Activated CD4-positive, CD25-positive, alpha-beta regulatory T cell treated with anti-CD3 and anti-CD28 coated beads, Interleukin-2, amount 50 U/mL, for 24 hours (primary cell): ENCODE measurements at regions not wholly inside any gene's neighbourhood (a gene's known extent, or its start where the extent isn't known, plus 50 kb on each side); places are given as distances from the start of the nearest gene placed in this dataset.
A peak's percentile ranks its signal among the peaks of the same experiment; 100 is the strongest.
"Not testable (repeated sequence)": the region's sequence is repeated elsewhere in the genome, so short reads cannot be mapped to it uniquely, and the experiment has no call there.

Source experiments
- ATAC-seq, 2 donors: fragments of 150-1000 bp; cut with Tn5 transposase; one replicate each; pipeline ENCODE4 v1.10.0; 2021; ENCODE audit warnings: mild to moderate bottlenecking in 1 of 2, moderate library complexity in 1 of 2

DNA sequence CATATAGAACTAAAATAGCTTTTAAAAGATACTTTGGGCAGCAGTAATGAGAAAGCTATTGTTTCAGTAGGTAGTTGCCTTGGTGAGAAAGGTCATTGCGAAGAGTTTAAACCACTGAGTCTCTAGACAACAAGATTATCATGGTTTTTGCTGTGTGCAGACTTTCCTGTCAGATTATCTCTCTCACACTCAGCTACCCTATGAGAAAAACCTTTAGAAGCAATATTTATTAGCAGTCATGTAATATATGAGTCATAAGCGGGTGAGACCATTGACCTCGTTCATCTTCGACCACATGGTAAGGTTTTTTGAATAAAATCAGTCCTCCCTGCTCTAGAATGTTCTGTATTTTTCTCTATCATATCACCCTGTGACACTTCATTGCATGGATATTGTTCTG lies 59.9 kb downstream of the GPR65 start:
- no peak for ATAC-seq

DNA sequence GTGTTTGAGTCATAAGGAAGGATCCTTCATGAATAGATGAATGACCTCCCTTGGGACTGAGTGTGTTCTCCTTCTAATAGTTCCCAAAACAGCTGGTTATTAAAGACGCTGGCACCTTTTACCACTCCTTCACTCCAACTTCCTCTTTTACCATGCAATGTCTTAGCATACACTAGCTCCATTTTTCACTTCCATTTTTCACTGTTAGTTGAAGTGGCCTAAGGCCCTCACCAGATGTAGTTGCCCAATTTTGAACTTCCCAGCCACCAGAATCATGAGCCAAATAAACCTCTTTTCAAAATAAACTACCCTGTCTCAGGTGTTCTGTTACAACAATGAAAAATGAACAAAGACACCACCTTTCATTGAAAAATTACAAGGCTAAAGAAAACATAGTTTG lies 64.7 kb downstream of the GPR65 start:
- ATAC-seq: no peak

DNA sequence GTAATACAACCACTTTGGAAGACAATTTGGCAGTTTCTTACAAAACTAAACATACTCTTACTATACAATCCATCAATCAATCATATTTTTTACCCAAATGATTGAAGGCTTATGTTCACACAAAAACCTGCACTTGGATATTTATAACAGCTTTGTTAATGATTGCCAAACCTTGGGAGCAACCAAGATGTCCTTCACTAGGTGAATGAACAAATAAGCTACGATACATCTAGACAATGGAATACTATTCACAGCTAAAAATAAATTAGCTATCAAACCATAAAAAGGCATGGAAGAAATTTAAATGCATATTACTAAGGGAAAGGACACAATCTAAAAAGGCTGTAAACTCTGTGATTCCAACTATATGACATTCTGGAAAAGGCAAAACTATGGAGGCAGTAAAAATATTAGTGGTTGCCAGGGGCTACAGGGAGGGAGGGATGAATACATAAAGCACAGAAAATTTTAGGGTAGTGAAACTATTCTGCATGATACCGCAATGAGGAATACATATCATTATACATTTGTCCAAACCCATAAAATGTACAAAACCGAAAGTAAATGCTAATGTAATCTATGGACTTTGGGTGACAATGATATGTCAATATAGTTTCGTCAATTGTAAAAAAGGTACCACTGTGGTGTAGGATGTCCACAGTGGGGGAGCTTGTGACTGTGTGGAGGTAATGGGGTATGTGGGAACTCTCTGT lies 70.5 kb downstream of the GPR65 start:
- ATAC-seq: no peak

DNA sequence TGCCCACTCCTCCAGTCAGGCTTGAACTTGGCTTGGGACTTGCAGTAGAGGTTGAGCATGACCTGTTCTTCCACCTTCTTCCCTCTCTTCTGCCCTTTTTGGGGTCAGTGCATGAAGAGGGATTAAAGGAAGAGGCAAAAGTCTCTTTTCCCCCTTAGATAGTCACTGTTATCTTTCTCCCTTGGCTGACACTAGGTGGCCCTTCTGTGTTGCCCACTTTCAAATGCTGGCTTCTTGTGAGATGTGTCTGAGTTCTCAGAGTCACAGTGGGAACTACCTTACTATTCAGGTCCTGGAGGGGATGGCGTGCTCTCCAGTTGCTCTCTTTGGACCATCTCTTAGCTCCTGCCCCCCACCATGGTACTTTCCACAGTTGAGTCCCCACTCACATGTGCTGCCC lies 73.6 kb downstream of the GPR65 start:
- ATAC-seq: no peak

DNA sequence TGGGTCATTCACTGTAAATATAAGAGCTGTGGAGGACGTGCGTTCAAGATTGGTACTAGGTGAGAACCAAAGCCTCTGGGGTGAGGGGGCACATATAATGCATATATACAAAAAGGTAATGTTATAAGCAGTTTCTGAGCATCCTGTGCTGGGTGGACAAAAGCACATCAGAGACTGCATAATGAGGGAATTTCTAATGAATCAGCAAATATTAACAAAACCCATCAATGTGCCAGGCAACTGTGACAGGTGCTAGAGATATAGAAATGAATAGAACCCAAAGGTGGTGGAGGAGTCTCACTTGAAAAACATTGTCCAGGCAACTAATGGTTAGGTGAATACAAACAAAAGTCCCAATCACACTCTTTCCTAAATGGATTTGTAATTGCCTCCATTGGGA lies 74.7 kb downstream of the GPR65 start:
- ATAC-seq: no peak

DNA sequence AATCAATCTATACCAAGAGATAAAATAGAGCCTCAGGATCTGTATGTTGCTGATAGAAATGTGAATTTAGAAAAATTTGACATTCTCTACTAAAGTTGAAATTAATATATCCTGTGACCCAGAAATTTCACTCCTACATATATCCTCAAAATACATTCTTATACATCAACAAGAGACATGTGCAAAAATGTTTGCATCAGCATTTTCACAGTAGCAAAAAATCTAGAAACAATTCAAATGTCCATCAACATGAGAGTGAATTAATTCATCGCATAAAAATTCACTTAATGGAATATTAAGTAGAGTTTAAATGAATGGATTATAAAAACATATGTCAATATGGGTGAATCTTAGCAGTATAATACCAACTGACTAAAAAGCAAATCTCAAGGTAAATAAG lies 80.8 kb downstream of the GPR65 start:
- no peak for ATAC-seq

DNA sequence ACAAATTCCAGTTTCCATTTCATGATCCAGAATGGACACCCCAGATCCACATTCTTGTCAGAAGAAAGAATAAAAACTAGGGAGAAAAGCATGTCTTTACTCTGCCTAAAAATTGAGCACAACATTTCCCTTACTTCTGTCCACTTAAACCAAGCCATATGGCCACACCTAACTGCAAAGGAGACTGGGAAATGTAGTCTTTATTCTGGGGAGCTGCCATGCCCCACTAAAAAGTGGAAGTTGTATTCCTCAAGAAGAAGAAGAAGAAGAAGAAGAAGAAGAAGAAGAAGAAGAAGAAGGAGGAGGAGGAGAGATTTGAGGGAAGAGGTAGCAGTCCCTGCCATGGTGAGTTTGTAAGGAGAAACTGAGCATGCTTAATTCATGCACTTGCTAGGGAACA lies 84.5 kb downstream of the GPR65 start:
- ATAC-seq: no peak

DNA sequence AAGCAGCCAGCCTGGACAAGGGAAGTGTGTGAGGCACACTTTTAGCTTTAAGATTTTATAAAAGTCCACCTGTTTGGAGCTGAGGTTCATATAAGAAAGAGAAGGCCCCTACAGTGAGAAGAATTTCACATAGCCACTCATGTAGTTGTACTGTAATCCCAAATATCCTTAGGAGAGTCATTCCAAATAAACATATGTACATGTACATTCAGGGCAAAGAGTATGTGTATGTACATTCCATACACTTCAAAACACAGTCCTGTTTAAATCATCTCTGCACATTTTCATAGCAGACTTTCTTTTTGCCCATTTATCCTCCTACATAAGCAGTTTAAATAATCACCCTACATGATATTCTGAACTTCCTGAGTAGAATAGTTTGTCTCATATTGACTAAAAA lies 87.6 kb downstream of the GPR65 start:
- ATAC-seq: no peak

DNA sequence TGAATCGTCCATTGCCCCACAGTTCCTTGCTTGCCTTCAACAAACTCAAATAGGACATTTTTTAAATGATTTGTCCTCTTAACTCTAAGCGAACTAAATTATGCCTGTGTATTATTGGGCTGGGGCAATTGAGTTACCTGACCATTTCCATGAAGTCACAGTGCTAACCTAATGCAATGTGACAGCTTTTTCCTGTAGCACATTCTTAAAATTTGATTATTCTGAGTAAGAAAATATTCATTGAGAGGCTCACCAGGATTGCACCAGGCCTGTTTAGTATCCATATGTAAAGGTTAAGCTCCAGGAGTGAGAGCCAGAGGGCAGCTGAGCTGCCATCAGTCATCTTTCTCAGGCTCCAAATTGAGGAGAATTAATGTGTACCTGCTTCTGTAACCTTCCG lies 90.9 kb downstream of the GPR65 start:
- ATAC-seq: no peak

DNA sequence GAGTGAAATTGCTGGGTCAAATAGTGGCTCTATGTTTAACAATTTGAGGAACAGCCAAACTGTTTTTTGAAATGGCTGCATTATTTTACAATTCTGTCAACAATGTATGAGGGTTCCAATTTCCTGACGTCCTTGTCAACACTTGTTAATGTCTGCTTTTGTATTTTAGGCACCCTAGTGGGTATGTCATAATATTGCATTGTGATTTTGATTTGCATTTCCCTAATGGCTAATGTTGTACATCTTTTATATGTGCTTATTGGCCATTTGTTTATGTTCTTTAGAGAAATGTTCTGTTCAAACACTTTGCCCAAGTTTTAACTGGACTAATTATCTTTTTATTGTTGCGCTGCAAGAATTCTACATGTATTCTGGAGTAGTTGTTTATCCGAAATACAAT lies 93.2 kb downstream of the GPR65 start:
- no peak for ATAC-seq

DNA sequence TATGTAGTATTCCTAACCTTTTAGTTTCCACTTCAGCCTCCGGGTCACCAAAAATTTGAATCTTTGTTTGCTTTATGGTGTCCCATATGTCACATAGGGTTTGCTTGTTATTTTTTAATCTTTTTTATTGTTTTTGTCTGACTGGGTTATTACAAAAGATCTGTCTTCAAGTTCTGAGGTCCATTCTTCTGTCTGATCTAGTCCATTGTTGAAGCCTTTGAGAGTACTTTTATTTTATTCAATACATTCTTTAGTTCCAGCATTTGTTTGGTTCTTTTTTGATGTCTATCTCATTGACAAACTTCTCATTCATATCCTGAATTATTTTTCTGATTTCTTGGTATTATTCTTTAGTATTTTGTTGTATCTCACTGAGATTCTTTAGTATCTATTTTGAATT lies 99.8 kb downstream of the GPR65 start:
- ATAC-seq: no peak

DNA sequence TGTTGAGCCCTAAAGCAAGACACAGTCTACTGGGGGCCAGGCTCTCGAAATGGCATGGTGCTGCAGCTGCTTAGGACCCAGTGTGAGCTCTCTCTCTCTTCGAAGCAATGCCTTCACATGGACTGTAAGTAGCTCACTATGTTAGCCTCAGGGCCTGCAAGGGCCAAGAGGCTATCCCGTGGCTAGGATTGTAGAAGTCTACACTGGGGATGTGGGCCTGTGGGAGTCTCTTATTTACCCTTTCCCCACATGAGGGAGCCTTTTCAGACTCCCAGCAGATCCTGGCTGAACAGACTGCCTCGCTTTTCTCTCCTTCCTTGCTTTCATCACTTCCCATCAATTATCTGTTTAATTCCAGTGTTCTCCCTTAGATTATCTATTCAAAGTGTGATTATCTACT lies 101.4 kb downstream of the GPR65 start:
- ATAC-seq: no peak

DNA sequence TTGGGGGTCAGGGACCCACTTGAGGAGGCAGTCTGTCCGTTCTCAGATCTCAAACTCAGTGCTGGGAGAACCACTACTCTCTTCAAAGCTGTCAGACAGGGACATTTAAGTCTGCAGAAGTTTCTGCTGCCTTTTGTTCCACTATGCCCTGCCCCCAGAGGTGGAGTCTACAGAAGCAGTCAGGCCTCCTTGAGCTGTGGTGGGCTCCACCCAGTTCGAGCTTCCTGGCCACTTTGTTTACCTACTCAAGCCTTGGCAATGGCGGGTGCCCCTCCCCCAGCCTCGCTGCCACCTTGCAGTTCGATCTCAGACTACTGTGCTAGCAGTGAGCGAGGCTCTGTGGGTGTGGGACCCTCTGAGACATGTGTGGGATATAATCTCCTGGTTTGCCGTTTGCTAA lies 122.7 kb downstream of the GPR65 start:
- ATAC-seq: not testable (repeated sequence)

DNA sequence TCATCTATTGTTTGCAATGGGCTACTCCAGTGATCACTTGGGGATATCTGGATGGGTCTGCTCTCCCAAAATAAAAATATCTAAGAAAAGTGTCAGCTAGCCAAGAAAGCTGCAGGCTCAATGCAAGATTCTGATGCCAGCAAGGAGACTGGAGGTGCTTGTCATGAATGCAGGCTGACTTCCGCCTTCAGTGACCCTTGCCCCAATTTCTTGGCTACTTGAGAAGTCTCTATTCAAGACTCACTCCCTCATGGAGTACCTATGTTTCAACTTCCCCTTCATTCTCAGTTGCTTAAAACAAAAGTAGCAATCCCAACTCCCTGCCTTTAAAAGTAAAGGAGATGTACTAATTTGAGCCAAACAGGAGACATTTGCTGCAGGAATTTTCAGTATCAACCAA lies 123.9 kb downstream of the GPR65 start:
- ATAC-seq: no peak

DNA sequence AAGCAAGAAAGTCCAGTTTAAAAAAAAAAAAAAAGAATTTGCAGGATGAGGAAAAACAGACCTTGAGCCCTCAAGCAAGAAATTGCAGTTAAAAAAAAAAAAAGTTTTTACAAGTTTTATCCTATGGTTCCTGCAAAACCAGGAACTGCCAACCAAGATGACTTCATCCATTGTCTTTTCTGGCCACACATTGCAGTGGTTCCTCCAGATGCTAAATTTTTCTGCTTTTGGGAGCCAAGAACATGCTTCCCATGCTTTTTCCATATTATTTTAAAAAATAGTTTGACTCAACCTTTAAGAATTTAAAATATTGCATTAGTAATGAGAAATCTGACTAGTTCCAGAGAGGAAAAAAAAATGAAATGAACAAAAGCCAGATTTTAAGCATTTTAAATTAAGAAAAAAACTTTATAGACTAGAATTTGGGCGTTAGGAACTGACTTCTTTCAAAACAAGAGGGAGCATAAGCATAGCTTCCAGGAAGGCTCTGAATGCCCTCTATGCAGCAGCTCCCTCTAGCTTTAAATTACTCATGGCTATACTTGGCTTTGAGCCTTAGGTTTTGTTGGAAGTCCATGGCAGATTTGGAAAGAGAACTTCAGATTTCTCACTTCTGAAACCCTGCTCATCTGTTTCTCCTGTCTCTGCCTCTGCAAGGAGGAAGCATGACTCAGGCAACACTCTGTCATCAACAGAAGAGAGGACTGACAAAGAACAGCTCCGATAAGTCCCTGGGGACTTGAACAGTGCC lies 124.5 kb downstream of the GPR65 start:
- ATAC-seq: peak; percentile 70 to 75

DNA sequence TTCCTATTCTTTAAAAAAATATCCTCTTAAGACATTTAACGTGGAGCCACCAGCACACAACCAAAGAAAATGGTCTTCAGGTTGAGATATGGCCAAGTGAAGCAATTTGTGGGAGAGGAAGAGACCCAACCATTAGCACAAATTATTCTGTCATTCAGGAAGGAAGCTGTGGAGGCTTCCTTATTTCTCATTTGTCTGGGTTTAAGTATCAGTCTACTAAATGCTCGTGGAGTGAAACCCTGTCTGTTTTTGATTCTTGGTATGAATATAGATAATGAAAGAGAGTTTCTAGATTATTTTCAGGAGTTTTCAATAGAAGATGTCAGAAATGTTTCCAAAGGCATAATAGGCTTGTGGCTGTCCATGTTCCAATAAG lies 125.1 kb downstream of the GPR65 start:
- ATAC-seq: peak in 1 of 2 donors; percentile 13
